Cardiac muscle cell (in vitro differentiated cells and primary cell): ENCODE measurements at regions not wholly inside any gene's neighbourhood (a gene's known extent, or its start where the extent isn't known, plus 50 kb on each side); places are given as distances from the start of the nearest gene placed in this dataset.

Experiments used
- DNase-seq, 2 donors: peaks; one replicate each; pipeline versions ENCODE4 v3.0.0 to v3.0.0-alpha.2; 2010 to 2017; ENCODE audit warnings: low read depth in 1 of 2, low spot score in 1 of 2
- H3K27ac ChIP-seq: fragments of 200-600 bp; sonication (generic); 2 replicates; pipeline ENCODE4 v1.5.1; 2016
- H3K27me3 ChIP-seq: fragments of 200-600 bp; sonication (generic); 2 replicates; pipeline ENCODE4 v1.6.0; 2016; ENCODE audit warnings: control low read depth
- H3K36me3 ChIP-seq: fragments of 200-600 bp; sonication (generic); 2 replicates; pipeline ENCODE4 v1.5.1; 2016; ENCODE audit warnings: control low read depth
- H3K4me1 ChIP-seq: fragments of 200-600 bp; sonication (generic); 2 replicates; pipeline ENCODE4 v1.8.1; 2017; ENCODE audit warnings: low read depth, mild to moderate bottlenecking, mixed run types
- H3K4me3 ChIP-seq: fragments of 200-600 bp; sonication (generic); 2 replicates; pipeline ENCODE4 v1.5.1; 2016; ENCODE audit warnings: mild to moderate bottlenecking
- H3K9me3 ChIP-seq: fragments of 200-600 bp; sonication (generic); 2 replicates; pipeline ENCODE4 v1.5.1; 2017; ENCODE audit warnings: low read depth, mild to moderate bottlenecking, control low read depth
- TF ChIP-seq, protein P1 (sequence below): IDR thresholded peaks from 2 replicates; pipeline ENCODE4 v1.5.1; 2012; ENCODE audit warnings: low read depth, mild to moderate bottlenecking, low read length

- TF ChIP-seq, protein P1, sequence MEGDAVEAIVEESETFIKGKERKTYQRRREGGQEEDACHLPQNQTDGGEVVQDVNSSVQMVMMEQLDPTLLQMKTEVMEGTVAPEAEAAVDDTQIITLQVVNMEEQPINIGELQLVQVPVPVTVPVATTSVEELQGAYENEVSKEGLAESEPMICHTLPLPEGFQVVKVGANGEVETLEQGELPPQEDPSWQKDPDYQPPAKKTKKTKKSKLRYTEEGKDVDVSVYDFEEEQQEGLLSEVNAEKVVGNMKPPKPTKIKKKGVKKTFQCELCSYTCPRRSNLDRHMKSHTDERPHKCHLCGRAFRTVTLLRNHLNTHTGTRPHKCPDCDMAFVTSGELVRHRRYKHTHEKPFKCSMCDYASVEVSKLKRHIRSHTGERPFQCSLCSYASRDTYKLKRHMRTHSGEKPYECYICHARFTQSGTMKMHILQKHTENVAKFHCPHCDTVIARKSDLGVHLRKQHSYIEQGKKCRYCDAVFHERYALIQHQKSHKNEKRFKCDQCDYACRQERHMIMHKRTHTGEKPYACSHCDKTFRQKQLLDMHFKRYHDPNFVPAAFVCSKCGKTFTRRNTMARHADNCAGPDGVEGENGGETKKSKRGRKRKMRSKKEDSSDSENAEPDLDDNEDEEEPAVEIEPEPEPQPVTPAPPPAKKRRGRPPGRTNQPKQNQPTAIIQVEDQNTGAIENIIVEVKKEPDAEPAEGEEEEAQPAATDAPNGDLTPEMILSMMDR: no peak
- no peak overlapping the region for H3K27ac ChIP-seq
Observed at GRCh38 chr19:32146664-32147063, 198.7 kb upstream of the ZNF507 start.

DNA sequence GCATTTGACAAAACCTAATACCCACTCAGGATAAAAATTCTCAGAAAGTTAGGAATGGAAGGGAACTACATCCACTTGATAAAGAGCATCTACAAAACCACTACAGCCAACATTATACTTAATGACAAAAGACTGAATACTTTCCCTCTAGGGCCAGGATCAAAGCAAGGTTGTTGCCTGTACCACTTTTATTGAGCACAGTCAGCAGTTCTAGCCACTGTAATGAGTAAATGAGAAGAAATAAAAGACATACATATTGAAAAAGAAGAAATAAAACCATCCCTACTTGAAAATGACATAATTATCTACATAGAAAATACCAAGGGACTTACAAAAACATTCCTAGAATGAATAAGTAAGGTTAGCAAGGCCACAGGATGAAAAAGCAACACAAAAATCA, 194.8 kb upstream of the ZNF507 start:
- H3K36me3 ChIP-seq: no peaks in the 10 kb centered on the region
- no peaks in the 10 kb centered on the region for H3K4me1 ChIP-seq
- DNase-seq: no peak
- H3K27me3 ChIP-seq: no peaks in the 10 kb centered on the region
- no peaks in the 10 kb centered on the region for H3K9me3 ChIP-seq
- no peak overlapping the region for H3K27ac ChIP-seq
- TF ChIP-seq, protein P1: no peak
- H3K4me3 ChIP-seq: no peak overlapping the region

More at GRCh38 chr19:32146664-32147063, 198.7 kb upstream of the ZNF507 start:
- H3K4me1 ChIP-seq: no peaks in the 10 kb centered on the region
- no peaks in the 10 kb centered on the region for H3K36me3 ChIP-seq
- H3K4me3 ChIP-seq: no peak overlapping the region
- no peaks in the 10 kb centered on the region for H3K27me3 ChIP-seq
- H3K9me3 ChIP-seq: no peaks in the 10 kb centered on the region
- DNase-seq: no peak

GRCh38 chr19:32154418-32154817, 191.0 kb upstream of the ZNF507 start:
- Histone ChIP-seq H3K9me3 (no peaks in the 10 kb centered on the region), H3K27ac (no peak overlapping the region), H3K4me3 (no peak overlapping the region), H3K36me3 (no peaks in the 10 kb centered on the region), H3K4me1 (no peaks in the 10 kb centered on the region), H3K27me3 (no peaks in the 10 kb centered on the region)
- TF ChIP-seq, protein P1: no peak
- no peak for DNase-seq

DNA sequence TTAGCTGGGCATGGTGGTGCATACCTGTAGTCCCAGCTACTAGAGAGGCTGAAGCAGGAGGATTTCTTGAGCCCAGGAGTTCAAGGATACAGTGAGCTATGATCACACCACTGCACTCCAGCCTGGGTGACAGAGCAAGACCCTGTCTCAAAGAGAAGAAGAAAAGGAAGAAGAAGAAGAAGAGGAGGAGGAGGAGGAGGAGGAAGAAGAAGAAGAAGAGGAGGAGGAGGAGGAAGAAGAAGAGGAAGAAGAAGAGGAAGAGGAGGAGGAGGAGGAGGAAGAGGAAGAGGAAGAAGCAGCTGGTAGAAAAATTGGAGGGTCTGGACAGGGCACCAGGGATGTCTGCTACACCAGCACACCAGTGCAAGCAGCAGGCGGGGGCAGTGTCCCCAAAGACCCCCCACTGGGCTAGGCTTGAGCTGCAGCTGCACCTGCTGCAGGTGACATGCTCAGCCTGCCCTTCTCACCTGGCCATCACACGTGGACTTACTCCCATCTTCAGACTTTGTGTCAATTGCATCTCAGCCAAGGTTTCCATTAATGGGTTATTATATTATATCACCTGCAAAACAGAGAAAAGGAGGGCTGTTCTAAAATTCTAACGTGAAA, 180.9 kb upstream of the ZNF507 start:
- H3K27ac ChIP-seq: no peak overlapping the region

DNA sequence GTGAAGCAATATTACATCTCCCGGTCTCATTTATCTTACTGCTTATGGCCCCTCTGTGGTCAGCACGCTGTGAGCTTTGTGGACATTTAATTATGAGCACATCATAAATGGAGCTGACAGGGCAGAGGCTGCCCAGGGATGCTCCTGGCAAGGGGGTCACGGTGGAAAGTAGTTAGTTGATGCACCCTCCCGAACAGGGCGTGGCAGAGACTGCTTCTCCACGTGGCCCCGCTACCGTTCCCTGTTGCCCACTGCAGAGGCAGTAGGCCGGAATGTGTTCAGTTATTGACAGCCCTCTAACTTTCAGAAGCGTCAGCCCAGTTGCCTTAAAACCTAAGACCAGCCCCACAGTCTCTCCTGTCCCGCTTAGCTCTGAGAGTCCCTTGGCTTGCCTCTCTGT, 180.3 kb upstream of the ZNF507 start:
- H3K27me3 ChIP-seq: no peaks in the 10 kb centered on the region
- TF ChIP-seq, protein P1: no peak
- H3K27ac ChIP-seq: no peak overlapping the region
- H3K4me3 ChIP-seq: no peak overlapping the region
- no peak for DNase-seq
- no peaks in the 10 kb centered on the region for H3K36me3 ChIP-seq
- no peaks in the 10 kb centered on the region for H3K4me1 ChIP-seq
- no peaks in the 10 kb centered on the region for H3K9me3 ChIP-seq

More for the DNA sequence above, 180.9 kb upstream of the ZNF507 start:
- TF ChIP-seq, protein P1: no peak
- DNase-seq: no peak
- Histone ChIP-seq H3K36me3 (no peaks in the 10 kb centered on the region), H3K4me1 (no peaks in the 10 kb centered on the region), H3K4me3 (no peak overlapping the region), H3K9me3 (no peaks in the 10 kb centered on the region), H3K27me3 (no peaks in the 10 kb centered on the region)
